SH-SY5Y (cell line): ENCODE measurements at regions not wholly inside any gene's neighbourhood (a gene's known extent, or its start where the extent isn't known, plus 50 kb on each side); places are given as distances from the start of the nearest gene placed in this dataset.

Experiments
- GATA2 ChIP-seq: IDR thresholded peaks from 2 replicates; pipeline ENCODE4 v1.6.1; 2011; ENCODE audit warnings: mild to moderate bottlenecking, low read depth, low read length
- GATA3 ChIP-seq: IDR thresholded peaks from 2 replicates; pipeline ENCODE4 v1.6.1; 2011; ENCODE audit warnings: low read depth, mild to moderate bottlenecking, low read length, moderate library complexity

DNA sequence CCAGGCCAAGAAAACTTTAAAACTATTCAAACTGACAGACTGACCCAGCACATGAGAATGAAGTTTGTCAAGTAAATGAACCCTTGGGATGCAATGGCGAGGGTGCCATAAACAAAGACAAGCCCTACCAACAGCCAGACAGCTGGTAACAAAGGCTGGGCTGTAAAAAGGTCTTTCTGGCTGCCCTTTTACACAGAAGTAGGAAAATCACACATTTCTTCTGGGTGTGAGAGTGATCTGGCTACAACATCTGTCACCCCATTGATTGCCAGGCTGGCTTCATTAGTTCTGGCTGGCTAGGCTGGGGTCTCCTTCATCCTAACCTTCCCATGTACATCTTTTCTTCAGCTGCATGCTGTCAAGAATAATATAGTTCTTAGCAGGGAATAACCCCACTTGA, 83.6 kb upstream of the FOXD3 start:
- TF ChIP-seq GATA2 (no peak), GATA3 (no peak)
